Heart right ventricle (tissue), 16 donors: ENCODE measurements at regions not wholly inside any gene's neighbourhood (a gene's known extent, or its start where the extent isn't known, plus 50 kb on each side); places are given as distances from the start of the nearest gene placed in this dataset.

Experiments used
- ATAC-seq, 8 donors: fragments of 200-7000 bp; cut with Tn5 transposase; one replicate each; pipeline ENCODE4 v1.9.1; 2020; ENCODE audit warnings: mild to moderate bottlenecking in 8 of 8, moderate library complexity in 8 of 8, moderate number of reproducible peaks in 1 of 8
- DNase-seq, 2 donors: peaks; one replicate each; pipeline ENCODE4 v3.0.0-alpha.2; 2020
- H3K27ac ChIP-seq, 10 donors: fragments of 200-600 bp; sonication (generic) in 2 of 10; one replicate each; pipeline versions ENCODE4 v1.5.0 to v1.8.0; 2020 to 2022; ENCODE audit warnings: mild to moderate bottlenecking in 3 of 10
- H3K27me3 ChIP-seq, 7 donors: fragments of 200-600 bp; one replicate each; pipeline ENCODE4 v1.8.0; 2021 to 2022; ENCODE audit warnings: mild to moderate bottlenecking in 2 of 7
- H3K36me3 ChIP-seq, 9 donors: fragments of 200-600 bp; sonication (generic) in 1 of 9; one replicate each; pipeline versions ENCODE4 v1.5.0 to v1.8.0; 2020 to 2022; ENCODE audit warnings: mild to moderate bottlenecking in 2 of 9
- H3K4me1 ChIP-seq, 9 donors: fragments of 200-600 bp; sonication (generic) in 1 of 9; one replicate each; pipeline versions ENCODE4 v1.5.0 to v1.8.0; 2020 to 2022; ENCODE audit warnings: mild to moderate bottlenecking in 4 of 9
- H3K4me3 ChIP-seq, 10 donors: fragments of 200-600 bp; sonication (generic) in 2 of 10; one replicate each; pipeline versions ENCODE4 v1.5.0 to v1.8.0; 2020 to 2022; ENCODE audit warnings: mild to moderate bottlenecking in 7 of 10, moderate library complexity in 2 of 10
- H3K9me3 ChIP-seq, 11 donors: fragments of 200-600 bp in 10 of 11; sonication (generic) in 2 of 11; one replicate each; pipeline versions ENCODE4 v1.5.0 to v1.8.0; 2013 to 2022; ENCODE audit warnings: mild to moderate bottlenecking in 2 of 11, control low read depth in 1 of 11, moderate library complexity in 1 of 11
- CTCF ChIP-seq, 9 donors: fragments of 200-600 bp; sonication (generic) in 2 of 9; IDR thresholded peaks; one replicate each; pipeline versions ENCODE4 v1.5.0 to v1.8.0; 2021 to 2022; ENCODE audit warnings: antibody characterized with exemption in 9 of 9, mild to moderate bottlenecking in 5 of 9, moderate library complexity in 1 of 9
- WGBS, 2 donors: extraction: QIAGEN DNeasy Blood & Tissue Kit; methylation state at CpG; one replicate each; pipeline ENCODE4 v1.1.7; 2013; ENCODE audit warnings: inconsistent platforms in 1 of 2; 5-methylcytosine and 5-hydroxymethylcytosine counted together
- intact Hi-C, 10 donors: fragments of 100-400 bp; cut with DNase I; formaldehyde crosslinking; loops; one replicate each; pipeline versions ENCODE4 v1.11.1 to v1.14.2; 2022
- donor health status: Arrhythmogenic right ventricular cardiomyopathy.
- donor health status: ischemic (EF 13 %, LVEDD 7.1; RV severe dilation, severe dysfunction).
- donor health status: healthy with polysubstance abuse.
- donor health status: DM: no; HTN: yes; CAD: no.
- donor health status: DM: no; HTN: no; CAD: no.
- donor health status: ischemic (EF 25% LVEDD 6.9; RV normal size, moderate dysfunction).
- donor health status: ischemic (EF 25% LVEDD 5.7; RV mildly dilated, moderate dysfunction).
- donor health status: healthy.
- donor health status: DM: yes; HTN: yes; CAD: no.
- donor health status: Ischemic cardiomyopathy.
- donor health status: ischemic (EF 35%, LVEDD 5.7; RV mildly dilated, moderate dysfunction).
- donor health status: nonischemic (EF 11% LVEDD 7.7; RV severe dilation, severe dysfunction).
- donor health status: DM: yes; HTN: yes; CAD: no.
- donor health status: PGD.
- donor health status: ischemic (EF 29% LVEDD 5.4; RV normal size, mild dysfunction).
- donor health status: nonischemic (EF 23%, LVEDD 6.1; RV moderate dilation, normal function).

- ATAC-seq, result peak in 5 of 8 donors; percentile 12 to 60 (median 51)
- Histone ChIP-seq H3K4me1 (peaks cover 0 to 29% (median 14%) of the 10 kb centered on the region in 9 donors), H3K9me3 (no peaks in the 10 kb centered on the region), H3K4me3 (no peak overlapping the region), H3K27me3 (no peaks in the 10 kb centered on the region), H3K36me3 (no peaks in the 10 kb centered on the region), H3K27ac (no peak overlapping the region)
- no peak for TF ChIP-seq CTCF (IDR thresholded peaks at IDR 0.05)
- no peak for DNase-seq
- WGBS, 2 donors, result 62 to 75% methylated on average over 8 of the region's 8 CpGs
- intact Hi-C loops, result loop anchor here in 2 of 10 donors (10.0 kb wide), 1 partner anchor 114 kb away; the partner anchor contains the start of gene GADD45A (in 2 of the 2)
These were observed 114.4 kb upstream of the GADD45A start for GRCh38 chr1:67570486-67571143.

- TF ChIP-seq CTCF (IDR thresholded peaks at IDR 0.05), result no peak
- Histone ChIP-seq H3K27ac (no peak overlapping the region), H3K27me3 (no peaks in the 10 kb centered on the region), H3K4me3 (no peak overlapping the region), H3K36me3 (no peaks in the 10 kb centered on the region), H3K9me3 (no peaks in the 10 kb centered on the region), H3K4me1 (peaks cover 0 to 29% (median 14%) of the 10 kb centered on the region in 9 donors)
- no peak for DNase-seq
- ATAC-seq, result no peak
- intact Hi-C loops, result loop anchor here in 2 of 10 donors (10.0 kb wide), 1 partner anchor 113 kb away; the partner anchor contains the start of gene GADD45A (in 2 of the 2)
These were observed 113.6 kb upstream of the GADD45A start for GRCh38 chr1:67571406-67571805.

GRCh38 chr1:67571901-67572593 is 113.0 kb upstream of the GADD45A start:
- Histone ChIP-seq H3K36me3 (no peaks in the 10 kb centered on the region), H3K4me3 (no peak overlapping the region), H3K4me1 (peaks cover 0 to 29% (median 14%) of the 10 kb centered on the region in 9 donors), H3K27ac (no peak overlapping the region), H3K9me3 (no peaks in the 10 kb centered on the region), H3K27me3 (no peaks in the 10 kb centered on the region)
- DNase-seq, result no peak
- no peak for TF ChIP-seq CTCF (IDR thresholded peaks at IDR 0.05)
- intact Hi-C loops, result loop anchor here in 2 of 10 donors (10.0 kb wide), 1 partner anchor 113 kb away; the partner anchor contains the start of gene GADD45A (in 2 of the 2)
- 75 to 80% methylated on average over 14 of the region's 14 CpGs for WGBS, 2 donors
- peak in 1 of 8 donors; percentile 28 for ATAC-seq

GRCh38 chr1:67572594-67573221 is 112.3 kb upstream of the GADD45A start:
- Histone ChIP-seq H3K9me3 (no peaks in the 10 kb centered on the region), H3K27me3 (no peaks in the 10 kb centered on the region), H3K36me3 (no peaks in the 10 kb centered on the region), H3K4me3 (no peak overlapping the region), H3K4me1 (peaks cover 0 to 29% (median 14%) of the 10 kb centered on the region in 9 donors), H3K27ac (peak overlapping the region in 1 of 10 donors; percentile 15)
- intact Hi-C loops, result loop anchor here in 2 of 10 donors (10.0 kb wide), 1 partner anchor 112 kb away; the partner anchor contains the start of gene GADD45A (in 2 of the 2)
- no peak for TF ChIP-seq CTCF (IDR thresholded peaks at IDR 0.05)
- DNase-seq (peak; percentile 45 to 63), ATAC-seq (peak; percentile 54 to 89 (median 78))
- WGBS, 2 donors, result 47 to 59% methylated on average over 8 of the region's 8 CpGs
